ENCODE measurements at regions not wholly inside any gene's neighbourhood (a gene's known extent, or its start where the extent isn't known, plus 50 kb on each side); places are given as distances from the start of the nearest gene placed in this dataset.

- TF ChIP-seq, protein P1, sequence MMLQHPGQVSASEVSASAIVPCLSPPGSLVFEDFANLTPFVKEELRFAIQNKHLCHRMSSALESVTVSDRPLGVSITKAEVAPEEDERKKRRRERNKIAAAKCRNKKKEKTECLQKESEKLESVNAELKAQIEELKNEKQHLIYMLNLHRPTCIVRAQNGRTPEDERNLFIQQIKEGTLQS (CRISPR knock-in tag; conservative IDR thresholded peaks at IDR 0.05): no peak
- no peak for TF ChIP-seq E2F4 (CRISPR knock-in tag; IDR thresholded peaks at IDR 0.05; ENCODE audit: borderline replicate concordance, low read depth)
- no peak for TF ChIP-seq CTCF (IDR thresholded peaks at IDR 0.05)
- TF ChIP-seq SP1 (CRISPR knock-in tag; conservative IDR thresholded peaks at IDR 0.05): no peak
- TF ChIP-seq, protein P2, sequence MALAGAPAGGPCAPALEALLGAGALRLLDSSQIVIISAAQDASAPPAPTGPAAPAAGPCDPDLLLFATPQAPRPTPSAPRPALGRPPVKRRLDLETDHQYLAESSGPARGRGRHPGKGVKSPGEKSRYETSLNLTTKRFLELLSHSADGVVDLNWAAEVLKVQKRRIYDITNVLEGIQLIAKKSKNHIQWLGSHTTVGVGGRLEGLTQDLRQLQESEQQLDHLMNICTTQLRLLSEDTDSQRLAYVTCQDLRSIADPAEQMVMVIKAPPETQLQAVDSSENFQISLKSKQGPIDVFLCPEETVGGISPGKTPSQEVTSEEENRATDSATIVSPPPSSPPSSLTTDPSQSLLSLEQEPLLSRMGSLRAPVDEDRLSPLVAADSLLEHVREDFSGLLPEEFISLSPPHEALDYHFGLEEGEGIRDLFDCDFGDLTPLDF (CRISPR knock-in tag; IDR thresholded peaks at IDR 0.05): no peak
- no peak for TF ChIP-seq USF1 (CRISPR knock-in tag; IDR thresholded peaks at IDR 0.05)
- TF ChIP-seq MLX (CRISPR knock-in tag; IDR thresholded peaks at IDR 0.05): no peak
- TF ChIP-seq GRHL2 (CRISPR knock-in tag; IDR thresholded peaks at IDR 0.05; ENCODE audit: insufficient replicate concordance, severe bottlenecking): no peak
- TF ChIP-seq MXD4 (CRISPR knock-in tag; IDR thresholded peaks at IDR 0.05; ENCODE audit: borderline replicate concordance): no peak
- no peak for TF ChIP-seq MAX (CRISPR knock-in tag; IDR thresholded peaks at IDR 0.05)
- no peak for TF ChIP-seq ZBTB21 (CRISPR knock-in tag; IDR thresholded peaks at IDR 0.05; ENCODE audit: borderline replicate concordance)
- TF ChIP-seq FOXP4 (CRISPR knock-in tag; IDR thresholded peaks at IDR 0.05): no peak
Measured at GRCh38 chr6:14320332-14320731, 202.8 kb downstream of the CD83 start.
